ENCODE measurements at regions not wholly inside any gene's neighbourhood (a gene's known extent, or its start where the extent isn't known, plus 50 kb on each side); places are given as distances from the start of the nearest gene placed in this dataset.

- no peak overlapping the region for H3K4me3 ChIP-seq (ENCODE audit: low read depth, low read length)
- TF ChIP-seq, protein P1, sequence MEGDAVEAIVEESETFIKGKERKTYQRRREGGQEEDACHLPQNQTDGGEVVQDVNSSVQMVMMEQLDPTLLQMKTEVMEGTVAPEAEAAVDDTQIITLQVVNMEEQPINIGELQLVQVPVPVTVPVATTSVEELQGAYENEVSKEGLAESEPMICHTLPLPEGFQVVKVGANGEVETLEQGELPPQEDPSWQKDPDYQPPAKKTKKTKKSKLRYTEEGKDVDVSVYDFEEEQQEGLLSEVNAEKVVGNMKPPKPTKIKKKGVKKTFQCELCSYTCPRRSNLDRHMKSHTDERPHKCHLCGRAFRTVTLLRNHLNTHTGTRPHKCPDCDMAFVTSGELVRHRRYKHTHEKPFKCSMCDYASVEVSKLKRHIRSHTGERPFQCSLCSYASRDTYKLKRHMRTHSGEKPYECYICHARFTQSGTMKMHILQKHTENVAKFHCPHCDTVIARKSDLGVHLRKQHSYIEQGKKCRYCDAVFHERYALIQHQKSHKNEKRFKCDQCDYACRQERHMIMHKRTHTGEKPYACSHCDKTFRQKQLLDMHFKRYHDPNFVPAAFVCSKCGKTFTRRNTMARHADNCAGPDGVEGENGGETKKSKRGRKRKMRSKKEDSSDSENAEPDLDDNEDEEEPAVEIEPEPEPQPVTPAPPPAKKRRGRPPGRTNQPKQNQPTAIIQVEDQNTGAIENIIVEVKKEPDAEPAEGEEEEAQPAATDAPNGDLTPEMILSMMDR (IDR thresholded peaks at IDR 0.05; ENCODE audit: borderline replicate concordance, insufficient read depth, low read depth, low read length), result no peak
Observed at GRCh38 chr1:193514397-193514796, 328.0 kb upstream of the B3GALT2 start.

- TF ChIP-seq, protein P1 (IDR thresholded peaks at IDR 0.05; ENCODE audit: borderline replicate concordance, insufficient read depth, low read depth, low read length), result no peak
- no peak overlapping the region for H3K4me3 ChIP-seq (ENCODE audit: low read depth, low read length)
Observed at GRCh38 chr1:193513032-193513431, 326.6 kb upstream of the B3GALT2 start.

DNA sequence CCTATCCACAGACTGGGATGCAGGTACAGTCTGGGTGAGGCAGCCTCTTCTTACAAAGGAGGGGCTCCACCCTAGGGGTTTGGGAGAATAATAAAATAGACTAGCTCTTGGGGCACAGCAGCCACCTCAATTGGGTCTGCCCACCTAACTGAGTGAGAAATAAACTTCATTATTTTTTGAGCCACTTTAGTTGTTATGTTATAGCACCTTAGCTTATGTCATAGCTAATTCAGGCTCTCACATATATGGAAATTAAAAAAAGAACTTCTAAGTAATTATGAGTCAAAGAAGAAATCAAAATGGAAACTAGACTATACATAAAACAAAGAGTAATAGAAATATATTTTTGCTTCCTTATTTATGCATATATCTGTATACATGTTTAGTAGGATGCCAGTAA lies 318.5 kb upstream of the B3GALT2 start:
- TF ChIP-seq, protein P1 (IDR thresholded peaks at IDR 0.05; ENCODE audit: borderline replicate concordance, insufficient read depth, low read depth, low read length), result no peak
- no peak overlapping the region for H3K4me3 ChIP-seq (ENCODE audit: low read depth, low read length)

DNA sequence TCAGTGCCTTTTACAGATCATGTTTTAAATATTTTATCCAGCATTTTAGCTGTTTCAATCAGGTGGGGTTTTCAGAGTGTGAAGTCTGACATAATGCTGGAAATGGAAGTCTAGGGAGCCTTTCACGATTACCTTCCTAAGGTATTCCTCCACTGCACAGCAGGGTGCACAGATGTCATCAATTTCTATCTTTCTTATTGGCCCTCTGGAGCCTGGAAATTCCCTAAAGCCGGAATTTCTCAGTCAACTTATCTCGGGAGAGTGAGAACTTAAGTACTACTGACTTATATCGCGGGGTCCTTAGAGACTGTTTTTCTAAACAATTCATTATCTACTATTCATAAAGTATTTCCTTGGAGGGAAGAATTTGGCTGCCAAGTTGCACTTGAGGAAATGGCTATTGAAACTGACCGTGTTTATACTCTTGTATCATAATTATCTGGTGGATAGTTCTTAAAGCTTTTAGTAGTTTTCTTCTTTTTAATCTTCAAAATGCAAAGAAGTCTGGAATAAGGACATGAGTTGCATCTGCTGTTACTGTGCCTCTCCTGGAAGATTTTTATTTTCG lies 311.8 kb upstream of the B3GALT2 start:
- TF ChIP-seq, protein P1 (IDR thresholded peaks at IDR 0.05; ENCODE audit: borderline replicate concordance, insufficient read depth, low read depth, low read length), result no peak
- H3K4me3 ChIP-seq (ENCODE audit: low read depth, low read length), result no peak overlapping the region

- TF ChIP-seq, protein P1 (IDR thresholded peaks at IDR 0.05; ENCODE audit: borderline replicate concordance, insufficient read depth, low read depth, low read length), result no peak
- no peak overlapping the region for H3K4me3 ChIP-seq (ENCODE audit: low read depth, low read length)
Observed at GRCh38 chr1:193494368-193494767, 308.0 kb upstream of the B3GALT2 start.

- H3K4me3 ChIP-seq (ENCODE audit: low read depth, low read length), result no peak overlapping the region
- TF ChIP-seq, protein P1 (IDR thresholded peaks at IDR 0.05; ENCODE audit: borderline replicate concordance, insufficient read depth, low read depth, low read length), result no peak
Observed at GRCh38 chr1:193489191-193489590, 302.8 kb upstream of the B3GALT2 start.

GRCh38 chr1:193487722-193488121 lies 301.3 kb upstream of the B3GALT2 start:
- TF ChIP-seq, protein P1 (IDR thresholded peaks at IDR 0.05; ENCODE audit: borderline replicate concordance, insufficient read depth, low read depth, low read length), result no peak
- H3K4me3 ChIP-seq (ENCODE audit: low read depth, low read length), result no peak overlapping the region

Measured in GM12875 (cell line).